NCI-H345 treated with DMSO at 0.1 percent for 48 hours (cell line): ENCODE measurements at regions not wholly inside any gene's neighbourhood (a gene's known extent, or its start where the extent isn't known, plus 50 kb on each side); places are given as distances from the start of the nearest gene placed in this dataset.
"Not testable (repeated sequence)": the region's sequence is repeated elsewhere in the genome, so short reads cannot be mapped to it uniquely, and the experiment has no call there.

Experiments used
- DNase-seq: peaks from one replicate; lab custom pipeline; 2025; ENCODE audit not compliant: unreplicated experiment; lab: John Stamatoyannopoulos, UW

GRCh38 chr3:20563985-20564384 is 378.0 kb upstream of the SGO1 start:
- no peak for DNase-seq

- DNase-seq, result no peak
These were observed 377.2 kb upstream of the SGO1 start for GRCh38 chr3:20563251-20563650.

- DNase-seq, result no peak
These were observed 375.2 kb upstream of the SGO1 start for GRCh38 chr3:20561166-20561565.

GRCh38 chr3:20560446-20560845 is 374.4 kb upstream of the SGO1 start:
- DNase-seq, result not testable (repeated sequence)

DNA sequence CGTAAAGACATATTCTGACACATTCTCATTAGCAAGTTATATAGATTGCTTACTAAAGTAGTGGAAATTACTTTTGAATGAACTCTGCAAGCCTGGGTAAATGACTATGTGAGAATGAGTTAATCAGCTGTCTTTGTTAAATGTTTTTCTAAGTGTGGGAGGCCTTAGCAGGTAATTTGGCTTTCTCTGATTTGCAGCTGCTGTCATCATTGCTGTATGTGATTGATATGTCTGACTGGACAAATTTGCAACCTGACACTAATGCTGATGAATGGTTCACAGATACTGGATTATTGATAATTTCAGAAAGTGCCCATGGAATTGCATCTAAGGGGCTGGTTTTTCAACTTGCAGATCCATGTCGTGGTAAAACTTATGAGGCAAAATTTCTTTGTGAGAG is 372.2 kb upstream of the SGO1 start:
- no peak for DNase-seq

DNA sequence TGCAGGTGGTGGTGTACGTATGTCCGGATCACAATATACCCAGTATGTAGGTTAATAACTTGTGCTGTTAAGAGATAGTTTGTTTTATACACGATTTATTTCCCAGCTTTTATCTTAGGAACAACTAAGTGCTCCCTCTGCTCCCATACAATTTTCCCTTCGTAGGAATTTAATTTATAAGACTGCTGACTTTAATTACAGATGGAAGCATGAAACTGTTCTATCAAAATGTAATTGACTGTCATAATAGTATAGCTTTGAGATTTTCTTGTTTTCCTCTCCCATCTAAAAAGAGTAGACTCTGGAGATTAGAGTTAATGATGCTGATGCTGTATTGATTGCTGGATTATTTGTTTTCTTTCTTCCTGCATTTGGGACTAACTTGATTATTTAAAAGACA is 370.7 kb upstream of the SGO1 start:
- DNase-seq, result no peak

GRCh38 chr3:20552605-20553275 is 366.7 kb upstream of the SGO1 start:
- DNase-seq, result no peak

DNA sequence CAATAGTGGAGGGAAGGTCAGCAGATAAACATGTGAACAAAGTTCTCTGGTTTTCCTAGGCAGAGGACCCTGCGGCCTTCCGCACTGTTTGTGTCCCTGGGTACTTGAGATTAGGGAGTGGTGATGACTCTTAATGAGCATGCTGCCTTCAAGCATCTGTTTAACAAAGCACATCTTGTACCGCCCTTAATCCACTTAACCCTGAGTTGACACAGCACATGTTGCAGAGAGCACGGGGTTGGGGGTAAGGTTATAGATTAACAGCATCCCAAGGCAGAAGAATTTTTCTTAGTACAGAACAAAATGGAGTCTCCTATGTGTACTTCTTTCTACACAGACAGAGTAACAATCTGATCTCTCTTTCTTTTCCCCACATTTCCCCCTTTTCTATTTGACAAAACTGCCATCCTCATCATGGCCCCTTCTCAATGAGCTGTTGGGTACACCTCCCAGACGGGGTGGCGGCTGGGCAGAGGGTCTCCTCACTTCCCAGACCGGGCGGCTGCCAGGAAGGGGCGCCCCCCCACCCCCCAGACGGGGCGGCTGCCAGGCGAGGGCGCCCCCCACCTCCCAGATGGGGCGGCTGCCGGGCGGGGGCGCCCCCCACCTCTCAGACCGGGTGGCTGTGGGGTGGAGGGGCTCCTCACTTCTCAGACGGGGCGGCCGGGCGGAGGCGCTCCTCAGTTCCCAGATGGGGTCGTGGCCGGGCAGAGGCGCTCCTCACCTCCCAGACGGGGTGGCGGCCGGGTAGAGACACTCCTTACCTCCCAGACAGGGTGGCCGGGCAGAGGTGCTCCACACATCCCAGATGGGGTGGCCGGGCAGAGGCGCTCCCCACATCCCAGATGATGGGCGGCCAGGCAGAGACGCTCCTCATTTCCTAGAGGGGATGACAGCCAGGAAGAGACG is 361.6 kb upstream of the SGO1 start:
- not testable (repeated sequence) for DNase-seq

- DNase-seq, result no peak
These were observed 360.6 kb upstream of the SGO1 start for GRCh38 chr3:20546636-20547035.

DNA sequence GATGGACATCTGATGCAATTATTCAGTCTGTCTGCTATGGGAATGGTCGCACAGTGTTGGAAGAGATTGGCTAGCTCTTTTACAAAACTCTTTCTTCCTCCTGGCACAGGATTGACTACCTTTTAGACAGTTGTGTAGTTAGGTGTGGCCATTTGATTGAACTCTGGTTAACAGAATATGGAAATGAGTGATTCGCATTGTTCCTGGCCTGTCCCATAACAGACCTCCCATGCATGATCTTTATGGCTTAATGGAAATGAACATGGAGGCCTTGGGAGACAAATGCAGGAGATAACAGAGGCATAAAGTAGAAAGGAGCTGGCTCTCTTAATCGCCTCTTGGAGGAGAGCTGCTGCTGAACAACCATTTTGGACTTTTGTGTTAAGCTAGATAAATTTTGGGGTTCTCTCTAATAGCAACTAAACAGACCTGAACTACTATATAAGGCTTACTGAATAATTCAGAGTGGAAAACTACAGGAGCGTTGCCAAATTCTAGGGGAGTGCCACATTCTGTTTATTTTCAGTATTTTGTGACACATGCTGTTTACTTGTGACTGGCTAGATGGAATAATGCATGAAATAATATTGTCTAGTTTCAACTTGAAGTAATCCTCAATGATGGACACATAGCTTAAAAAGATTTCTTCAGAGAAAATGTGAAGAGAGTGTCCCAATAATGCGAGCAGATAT is 357.7 kb upstream of the SGO1 start:
- DNase-seq, result no peak

- DNase-seq, result no peak
These were observed 354.1 kb upstream of the SGO1 start for GRCh38 chr3:20540066-20540465.

DNA sequence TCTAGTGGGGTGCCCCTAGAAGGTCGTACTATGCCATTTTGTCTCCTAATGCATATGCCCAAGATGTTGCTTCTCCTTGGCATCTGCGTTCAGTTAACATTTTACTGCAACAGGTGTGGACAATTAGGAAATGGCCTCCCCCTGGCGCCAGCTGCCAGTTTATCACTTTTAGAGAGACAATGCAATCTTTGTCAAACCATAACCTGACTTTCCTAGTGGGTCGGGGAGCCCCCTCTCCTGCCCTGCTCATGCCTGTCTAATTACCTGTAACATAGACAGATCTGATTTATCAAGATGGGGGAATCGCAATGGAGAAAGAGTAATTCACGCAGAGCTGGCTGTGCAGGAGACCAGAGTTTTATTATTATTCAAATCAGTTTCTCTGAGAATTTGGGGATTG is 353.7 kb upstream of the SGO1 start:
- DNase-seq, result no peak

DNA sequence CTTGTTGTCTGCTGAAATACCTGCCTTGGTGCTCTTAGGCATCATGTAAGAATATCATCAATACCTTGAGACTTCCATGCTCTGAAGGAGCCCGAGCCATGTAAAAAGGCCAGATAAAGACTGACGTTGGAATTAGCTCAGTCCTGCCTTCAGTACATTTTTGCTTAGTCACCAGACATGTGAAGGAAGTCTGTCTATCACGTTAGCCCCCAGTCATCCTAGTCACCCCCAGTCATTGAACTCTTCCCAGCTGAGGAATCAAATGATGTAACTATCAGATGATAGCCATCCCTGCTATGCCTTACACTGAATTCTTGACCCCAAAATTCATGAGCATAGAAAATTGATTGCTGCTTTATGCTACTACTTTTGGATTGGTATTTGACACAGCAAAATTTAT is 351.2 kb upstream of the SGO1 start:
- no peak for DNase-seq

- no peak for DNase-seq
These were observed 343.9 kb upstream of the SGO1 start for GRCh38 chr3:20529911-20530310.

DNA sequence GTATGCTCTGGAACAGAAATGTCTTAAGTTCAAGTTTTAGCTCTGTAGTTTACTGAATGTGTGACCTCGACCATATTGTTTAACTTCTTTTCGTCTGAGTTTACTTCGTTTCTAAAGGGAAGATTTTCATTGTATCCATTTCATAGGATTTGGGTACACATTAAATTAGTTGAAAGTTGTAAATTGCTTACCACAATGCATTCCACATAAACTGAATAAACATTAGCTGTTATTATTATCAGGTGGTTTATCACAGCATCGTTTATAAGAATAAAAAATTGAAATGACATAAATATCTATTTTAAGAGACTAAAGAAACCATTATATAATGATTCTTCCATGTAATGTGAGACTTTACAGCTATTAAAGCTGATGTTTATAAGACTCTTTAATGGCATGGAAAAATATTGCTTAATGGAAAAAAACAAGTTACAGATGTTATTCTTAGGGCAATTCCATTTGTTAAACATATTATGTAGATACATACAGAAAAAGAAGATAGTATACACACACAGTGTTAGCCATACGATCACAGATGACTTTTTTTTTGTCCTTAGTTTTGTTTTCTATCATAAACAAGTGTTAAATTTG is 342.3 kb upstream of the SGO1 start:
- DNase-seq, result no peak

GRCh38 chr3:20527368-20527767 is 341.4 kb upstream of the SGO1 start:
- no peak for DNase-seq

GRCh38 chr3:20524328-20524727 is 338.3 kb upstream of the SGO1 start:
- DNase-seq, result no peak

DNA sequence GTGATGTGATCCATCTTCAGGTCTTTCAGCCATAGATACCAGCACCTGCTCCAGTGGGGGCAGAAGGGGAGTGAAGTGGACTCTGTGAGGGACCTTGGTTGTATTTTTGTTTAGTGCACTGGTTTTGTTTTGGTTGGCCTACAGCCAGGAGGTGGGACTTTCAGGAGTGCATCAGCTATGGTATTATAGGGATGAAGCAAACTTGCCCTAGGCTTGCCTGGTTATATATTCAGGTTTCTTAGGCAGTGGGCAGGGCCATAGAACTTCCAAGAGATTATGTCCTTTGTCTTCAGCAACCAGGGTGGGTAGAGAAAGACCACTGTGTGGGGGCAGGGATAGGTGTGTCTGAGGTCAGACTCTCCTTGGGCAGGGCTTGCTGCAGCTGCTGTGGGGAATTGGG is 337.3 kb upstream of the SGO1 start:
- no peak for DNase-seq

GRCh38 chr3:20517316-20517715 is 331.3 kb upstream of the SGO1 start:
- DNase-seq, result not testable (repeated sequence)

DNA sequence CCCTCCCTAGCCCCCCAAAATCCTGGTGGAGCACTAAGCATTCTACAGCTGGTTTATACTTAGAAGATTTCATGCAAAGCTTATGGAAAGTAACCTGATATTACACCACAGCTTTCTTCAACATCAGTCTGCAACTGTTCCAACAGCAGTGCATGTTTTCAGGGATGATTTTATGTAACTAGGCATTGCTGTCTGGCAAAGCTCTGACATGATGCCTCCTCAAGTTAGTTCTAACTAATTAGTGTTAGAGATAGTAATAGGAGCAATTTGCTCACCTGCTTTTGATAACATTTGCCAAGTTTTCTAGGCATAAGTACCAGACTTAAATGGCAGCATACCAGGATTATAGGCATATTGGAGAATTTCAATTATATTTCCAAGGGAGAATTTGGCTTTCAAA is 330.3 kb upstream of the SGO1 start:
- DNase-seq, result no peak

- DNase-seq, result no peak
These were observed 329.8 kb upstream of the SGO1 start for GRCh38 chr3:20515834-20516233.
